ENCODE measurements at regions not wholly inside any gene's neighbourhood (a gene's known extent, or its start where the extent isn't known, plus 50 kb on each side); places are given as distances from the start of the nearest gene placed in this dataset.
"Not testable (repeated sequence)": the region's sequence is repeated elsewhere in the genome, so short reads cannot be mapped to it uniquely, and the experiment has no call there.

GRCh38 chr7:14066783-14067182, 77.3 kb upstream of the ETV1 start:
- TF ChIP-seq CTCF (IDR thresholded peaks at IDR 0.05; ENCODE audit: poor library complexity, severe bottlenecking); EP300 (conservative IDR thresholded peaks at IDR 0.05; ENCODE audit: poor library complexity, severe bottlenecking); TAF1 (IDR thresholded peaks at IDR 0.05; ENCODE audit: low read depth); MXI1 (conservative IDR thresholded peaks at IDR 0.05; ENCODE audit: poor library complexity, severe bottlenecking): not testable (repeated sequence)

Data from neural cell (in vitro differentiated cells).